ENCODE measurements at regions not wholly inside any gene's neighbourhood (a gene's known extent, or its start where the extent isn't known, plus 50 kb on each side); places are given as distances from the start of the nearest gene placed in this dataset.

GRCh38 chr13:107518780-107519179 is 696.6 kb downstream of the LIG4 start:
- no peak for ATAC-seq
- TF ChIP-seq GLIS3 (CRISPR knock-in tag; IDR thresholded peaks at IDR 0.05) (no peak), SNAI2 (CRISPR knock-in tag; IDR thresholded peaks at IDR 0.05) (no peak), ZFP3 (CRISPR knock-in tag; IDR thresholded peaks at IDR 0.05) (no peak), ZC3H10 (CRISPR knock-in tag; IDR thresholded peaks at IDR 0.05) (no peak), BACH2 (CRISPR knock-in tag; IDR thresholded peaks at IDR 0.05; ENCODE audit: borderline replicate concordance) (no peak), PPARA (CRISPR knock-in tag; IDR thresholded peaks at IDR 0.05; ENCODE audit: borderline replicate concordance) (no peak), ZFP30 (CRISPR knock-in tag; IDR thresholded peaks at IDR 0.05) (no peak)
- TF ChIP-seq, protein P1, sequence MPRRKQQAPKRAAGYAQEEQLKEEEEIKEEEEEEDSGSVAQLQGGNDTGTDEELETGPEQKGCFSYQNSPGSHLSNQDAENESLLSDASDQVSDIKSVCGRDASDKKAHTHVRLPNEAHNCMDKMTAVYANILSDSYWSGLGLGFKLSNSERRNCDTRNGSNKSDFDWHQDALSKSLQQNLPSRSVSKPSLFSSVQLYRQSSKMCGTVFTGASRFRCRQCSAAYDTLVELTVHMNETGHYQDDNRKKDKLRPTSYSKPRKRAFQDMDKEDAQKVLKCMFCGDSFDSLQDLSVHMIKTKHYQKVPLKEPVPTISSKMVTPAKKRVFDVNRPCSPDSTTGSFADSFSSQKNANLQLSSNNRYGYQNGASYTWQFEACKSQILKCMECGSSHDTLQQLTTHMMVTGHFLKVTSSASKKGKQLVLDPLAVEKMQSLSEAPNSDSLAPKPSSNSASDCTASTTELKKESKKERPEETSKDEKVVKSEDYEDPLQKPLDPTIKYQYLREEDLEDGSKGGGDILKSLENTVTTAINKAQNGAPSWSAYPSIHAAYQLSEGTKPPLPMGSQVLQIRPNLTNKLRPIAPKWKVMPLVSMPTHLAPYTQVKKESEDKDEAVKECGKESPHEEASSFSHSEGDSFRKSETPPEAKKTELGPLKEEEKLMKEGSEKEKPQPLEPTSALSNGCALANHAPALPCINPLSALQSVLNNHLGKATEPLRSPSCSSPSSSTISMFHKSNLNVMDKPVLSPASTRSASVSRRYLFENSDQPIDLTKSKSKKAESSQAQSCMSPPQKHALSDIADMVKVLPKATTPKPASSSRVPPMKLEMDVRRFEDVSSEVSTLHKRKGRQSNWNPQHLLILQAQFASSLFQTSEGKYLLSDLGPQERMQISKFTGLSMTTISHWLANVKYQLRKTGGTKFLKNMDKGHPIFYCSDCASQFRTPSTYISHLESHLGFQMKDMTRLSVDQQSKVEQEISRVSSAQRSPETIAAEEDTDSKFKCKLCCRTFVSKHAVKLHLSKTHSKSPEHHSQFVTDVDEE (CRISPR knock-in tag; IDR thresholded peaks at IDR 0.05), result no peak
- TF ChIP-seq, protein P2, sequence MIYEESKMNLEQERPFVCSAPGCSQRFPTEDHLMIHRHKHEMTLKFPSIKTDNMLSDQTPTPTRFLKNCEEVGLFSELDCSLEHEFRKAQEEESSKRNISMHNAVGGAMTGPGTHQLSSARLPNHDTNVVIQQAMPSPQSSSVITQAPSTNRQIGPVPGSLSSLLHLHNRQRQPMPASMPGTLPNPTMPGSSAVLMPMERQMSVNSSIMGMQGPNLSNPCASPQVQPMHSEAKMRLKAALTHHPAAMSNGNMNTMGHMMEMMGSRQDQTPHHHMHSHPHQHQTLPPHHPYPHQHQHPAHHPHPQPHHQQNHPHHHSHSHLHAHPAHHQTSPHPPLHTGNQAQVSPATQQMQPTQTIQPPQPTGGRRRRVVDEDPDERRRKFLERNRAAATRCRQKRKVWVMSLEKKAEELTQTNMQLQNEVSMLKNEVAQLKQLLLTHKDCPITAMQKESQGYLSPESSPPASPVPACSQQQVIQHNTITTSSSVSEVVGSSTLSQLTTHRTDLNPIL (CRISPR knock-in tag; IDR thresholded peaks at IDR 0.05; ENCODE audit: low read depth), result no peak

GRCh38 chr13:107518292-107518691 is 697.0 kb downstream of the LIG4 start:
- ATAC-seq, result no peak

GRCh38 chr13:107516517-107516916 is 698.8 kb downstream of the LIG4 start:
- ATAC-seq, result no peak
- TF ChIP-seq, protein P3, sequence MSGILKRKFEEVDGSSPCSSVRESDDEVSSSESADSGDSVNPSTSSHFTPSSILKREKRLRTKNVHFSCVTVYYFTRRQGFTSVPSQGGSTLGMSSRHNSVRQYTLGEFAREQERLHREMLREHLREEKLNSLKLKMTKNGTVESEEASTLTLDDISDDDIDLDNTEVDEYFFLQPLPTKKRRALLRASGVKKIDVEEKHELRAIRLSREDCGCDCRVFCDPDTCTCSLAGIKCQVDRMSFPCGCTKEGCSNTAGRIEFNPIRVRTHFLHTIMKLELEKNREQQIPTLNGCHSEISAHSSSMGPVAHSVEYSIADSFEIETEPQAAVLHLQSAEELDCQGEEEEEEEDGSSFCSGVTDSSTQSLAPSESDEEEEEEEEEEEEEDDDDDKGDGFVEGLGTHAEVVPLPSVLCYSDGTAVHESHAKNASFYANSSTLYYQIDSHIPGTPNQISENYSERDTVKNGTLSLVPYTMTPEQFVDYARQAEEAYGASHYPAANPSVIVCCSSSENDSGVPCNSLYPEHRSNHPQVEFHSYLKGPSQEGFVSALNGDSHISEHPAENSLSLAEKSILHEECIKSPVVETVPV (CRISPR knock-in tag; IDR thresholded peaks at IDR 0.05), result no peak
- TF ChIP-seq ZNF8 (CRISPR knock-in tag; IDR thresholded peaks at IDR 0.05), result no peak
- TF ChIP-seq PPARA (CRISPR knock-in tag; IDR thresholded peaks at IDR 0.05; ENCODE audit: borderline replicate concordance), result no peak
- TF ChIP-seq ZNF565 (CRISPR knock-in tag; conservative IDR thresholded peaks at IDR 0.05; ENCODE audit: low read depth), result no peak
- no peak for TF ChIP-seq SNAI2 (CRISPR knock-in tag; IDR thresholded peaks at IDR 0.05)
- no peak for TF ChIP-seq ZNF70 (CRISPR knock-in tag; IDR thresholded peaks at IDR 0.05)
- no peak for TF ChIP-seq ZFP3 (CRISPR knock-in tag; IDR thresholded peaks at IDR 0.05)
- no peak for TF ChIP-seq ZFP30 (CRISPR knock-in tag; IDR thresholded peaks at IDR 0.05)
- no peak for TF ChIP-seq ESRRG (CRISPR knock-in tag; IDR thresholded peaks at IDR 0.05)
- TF ChIP-seq, protein P4, sequence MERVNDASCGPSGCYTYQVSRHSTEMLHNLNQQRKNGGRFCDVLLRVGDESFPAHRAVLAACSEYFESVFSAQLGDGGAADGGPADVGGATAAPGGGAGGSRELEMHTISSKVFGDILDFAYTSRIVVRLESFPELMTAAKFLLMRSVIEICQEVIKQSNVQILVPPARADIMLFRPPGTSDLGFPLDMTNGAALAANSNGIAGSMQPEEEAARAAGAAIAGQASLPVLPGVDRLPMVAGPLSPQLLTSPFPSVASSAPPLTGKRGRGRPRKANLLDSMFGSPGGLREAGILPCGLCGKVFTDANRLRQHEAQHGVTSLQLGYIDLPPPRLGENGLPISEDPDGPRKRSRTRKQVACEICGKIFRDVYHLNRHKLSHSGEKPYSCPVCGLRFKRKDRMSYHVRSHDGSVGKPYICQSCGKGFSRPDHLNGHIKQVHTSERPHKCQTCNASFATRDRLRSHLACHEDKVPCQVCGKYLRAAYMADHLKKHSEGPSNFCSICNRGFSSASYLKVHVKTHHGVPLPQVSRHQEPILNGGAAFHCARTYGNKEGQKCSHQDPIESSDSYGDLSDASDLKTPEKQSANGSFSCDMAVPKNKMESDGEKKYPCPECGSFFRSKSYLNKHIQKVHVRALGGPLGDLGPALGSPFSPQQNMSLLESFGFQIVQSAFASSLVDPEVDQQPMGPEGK (CRISPR knock-in tag; IDR thresholded peaks at IDR 0.05; ENCODE audit: borderline replicate concordance), result no peak
- TF ChIP-seq, protein P2 (CRISPR knock-in tag; IDR thresholded peaks at IDR 0.05; ENCODE audit: low read depth), result no peak
- TF ChIP-seq OSR1 (CRISPR knock-in tag; IDR thresholded peaks at IDR 0.05), result no peak
- no peak for TF ChIP-seq RARB (CRISPR knock-in tag; IDR thresholded peaks at IDR 0.05)
- TF ChIP-seq, protein P5, sequence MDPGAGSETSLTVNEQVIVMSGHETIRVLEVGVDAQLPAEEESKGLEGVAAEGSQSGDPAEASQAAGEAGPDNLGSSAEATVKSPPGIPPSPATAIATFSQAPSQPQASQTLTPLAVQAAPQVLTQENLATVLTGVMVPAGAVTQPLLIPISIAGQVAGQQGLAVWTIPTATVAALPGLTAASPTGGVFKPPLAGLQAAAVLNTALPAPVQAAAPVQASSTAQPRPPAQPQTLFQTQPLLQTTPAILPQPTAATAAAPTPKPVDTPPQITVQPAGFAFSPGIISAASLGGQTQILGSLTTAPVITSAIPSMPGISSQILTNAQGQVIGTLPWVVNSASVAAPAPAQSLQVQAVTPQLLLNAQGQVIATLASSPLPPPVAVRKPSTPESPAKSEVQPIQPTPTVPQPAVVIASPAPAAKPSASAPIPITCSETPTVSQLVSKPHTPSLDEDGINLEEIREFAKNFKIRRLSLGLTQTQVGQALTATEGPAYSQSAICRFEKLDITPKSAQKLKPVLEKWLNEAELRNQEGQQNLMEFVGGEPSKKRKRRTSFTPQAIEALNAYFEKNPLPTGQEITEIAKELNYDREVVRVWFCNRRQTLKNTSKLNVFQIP (CRISPR knock-in tag; IDR thresholded peaks at IDR 0.05; ENCODE audit: borderline replicate concordance, low read depth), result no peak
- TF ChIP-seq TOX (CRISPR knock-in tag; IDR thresholded peaks at IDR 0.05; ENCODE audit: borderline replicate concordance), result no peak
- TF ChIP-seq TCF4 (CRISPR knock-in tag; IDR thresholded peaks at IDR 0.05; ENCODE audit: borderline replicate concordance), result no peak

More at GRCh38 chr13:107518292-107518691, 697.0 kb downstream of the LIG4 start:
- TF ChIP-seq ZNF8 (CRISPR knock-in tag; IDR thresholded peaks at IDR 0.05) (no peak), ESRRG (CRISPR knock-in tag; IDR thresholded peaks at IDR 0.05) (no peak), TCF4 (CRISPR knock-in tag; IDR thresholded peaks at IDR 0.05; ENCODE audit: borderline replicate concordance) (no peak)
- TF ChIP-seq, protein P1 (CRISPR knock-in tag; IDR thresholded peaks at IDR 0.05), result no peak
- TF ChIP-seq, protein P2 (CRISPR knock-in tag; IDR thresholded peaks at IDR 0.05; ENCODE audit: low read depth), result no peak
